Left lung (tissue), 4 donors: ENCODE measurements at regions not wholly inside any gene's neighbourhood (a gene's known extent, or its start where the extent isn't known, plus 50 kb on each side); places are given as distances from the start of the nearest gene placed in this dataset.

Source experiments
- ATAC-seq: fragments of 200-7000 bp; cut with Tn5 transposase; one replicate; pipeline ENCODE4 v1.9.1; 2020; ENCODE audit warnings: moderate library complexity
- DNase-seq, 4 donors: peaks; one replicate each; pipeline ENCODE4 v3.0.0-alpha.2; 2013 to 2020
- H3K27ac ChIP-seq, 2 donors: fragments of 200-600 bp; sonication (generic) in 1 of 2; one replicate each; pipeline versions ENCODE4 v1.5.0 to v1.8.0; 2020 to 2021
- H3K27me3 ChIP-seq, 2 donors: fragments of 200-600 bp; sonication (generic) in 1 of 2; one replicate each; pipeline versions ENCODE4 v1.5.0 to v1.8.0; 2020 to 2021
- H3K36me3 ChIP-seq, 2 donors: fragments of 200-600 bp; sonication (generic) in 1 of 2; one replicate each; pipeline versions ENCODE4 v1.5.0 to v1.8.0; 2020 to 2021
- H3K4me1 ChIP-seq, 2 donors: fragments of 200-600 bp; one replicate each; pipeline ENCODE4 v1.8.0; 2021
- H3K4me3 ChIP-seq, 2 donors: fragments of 200-600 bp; sonication (generic) in 1 of 2; one replicate each; pipeline versions ENCODE4 v1.5.0 to v1.8.0; 2020 to 2021; ENCODE audit warnings: mild to moderate bottlenecking in 1 of 2
- H3K9me3 ChIP-seq, 2 donors: fragments of 200-600 bp; sonication (generic) in 1 of 2; one replicate each; pipeline versions ENCODE4 v1.5.0 to v1.8.0; 2020 to 2021
- intact Hi-C, 2 donors: fragments of 100-400 bp; cut with DNase I; formaldehyde crosslinking; loops; one replicate each; pipeline versions ENCODE4 v1.11.2 to v1.14.2; 2022
- TF ChIP-seq, protein P1 (sequence below), 2 donors: fragments of 200-600 bp; sonication (generic) in 1 of 2; IDR thresholded peaks; one replicate each; pipeline versions ENCODE4 v1.5.0 to v1.8.0; 2021; ENCODE audit warnings: antibody characterized with exemption in 2 of 2
- donor health status: DM: no; HTN: yes; CAD: no.
- donor health status: DM: no; HTN: no; CAD: no.

DNA sequence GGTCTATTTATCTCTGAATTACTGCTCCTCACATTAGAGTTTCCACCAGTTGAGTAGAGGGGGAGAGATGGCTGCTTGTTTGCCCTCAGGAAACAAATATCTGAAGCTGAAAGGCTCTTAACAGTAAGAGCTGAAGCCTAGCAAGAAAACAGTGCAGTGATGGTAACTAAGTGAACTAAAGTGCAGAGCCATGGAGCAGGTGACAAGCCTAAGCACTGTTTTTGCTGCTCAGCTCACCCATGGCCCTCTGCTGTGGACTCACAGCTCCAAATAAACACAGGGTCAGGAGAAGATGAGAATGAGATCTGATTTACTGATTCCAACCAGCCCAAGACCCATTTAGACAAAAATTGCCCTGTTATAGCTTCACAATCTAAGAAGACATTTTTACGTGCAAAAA lies 118.4 kb downstream of the ETAA1 start:
- no peaks in the 10 kb centered on the region for H3K36me3 ChIP-seq
- intact Hi-C loops: no loop called here
- H3K4me3 ChIP-seq: no peak overlapping the region
- ATAC-seq (no peak), DNase-seq (no peak)
- no peaks in the 10 kb centered on the region for H3K4me1 ChIP-seq
- no peaks in the 10 kb centered on the region for H3K27me3 ChIP-seq
- TF ChIP-seq, protein P1, sequence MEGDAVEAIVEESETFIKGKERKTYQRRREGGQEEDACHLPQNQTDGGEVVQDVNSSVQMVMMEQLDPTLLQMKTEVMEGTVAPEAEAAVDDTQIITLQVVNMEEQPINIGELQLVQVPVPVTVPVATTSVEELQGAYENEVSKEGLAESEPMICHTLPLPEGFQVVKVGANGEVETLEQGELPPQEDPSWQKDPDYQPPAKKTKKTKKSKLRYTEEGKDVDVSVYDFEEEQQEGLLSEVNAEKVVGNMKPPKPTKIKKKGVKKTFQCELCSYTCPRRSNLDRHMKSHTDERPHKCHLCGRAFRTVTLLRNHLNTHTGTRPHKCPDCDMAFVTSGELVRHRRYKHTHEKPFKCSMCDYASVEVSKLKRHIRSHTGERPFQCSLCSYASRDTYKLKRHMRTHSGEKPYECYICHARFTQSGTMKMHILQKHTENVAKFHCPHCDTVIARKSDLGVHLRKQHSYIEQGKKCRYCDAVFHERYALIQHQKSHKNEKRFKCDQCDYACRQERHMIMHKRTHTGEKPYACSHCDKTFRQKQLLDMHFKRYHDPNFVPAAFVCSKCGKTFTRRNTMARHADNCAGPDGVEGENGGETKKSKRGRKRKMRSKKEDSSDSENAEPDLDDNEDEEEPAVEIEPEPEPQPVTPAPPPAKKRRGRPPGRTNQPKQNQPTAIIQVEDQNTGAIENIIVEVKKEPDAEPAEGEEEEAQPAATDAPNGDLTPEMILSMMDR (IDR thresholded peaks at IDR 0.05): no peak
- no peaks in the 10 kb centered on the region for H3K9me3 ChIP-seq
- H3K27ac ChIP-seq: no peak overlapping the region

- H3K27ac ChIP-seq: peak overlapping the region in 1 of 2 donors; percentile 35
- ATAC-seq (no peak), DNase-seq (no peak)
- no peak overlapping the region for H3K4me3 ChIP-seq
- H3K36me3 ChIP-seq: no peaks in the 10 kb centered on the region
- no peaks in the 10 kb centered on the region for H3K9me3 ChIP-seq
- no peaks in the 10 kb centered on the region for H3K27me3 ChIP-seq
- intact Hi-C loops: no loop called here
- H3K4me1 ChIP-seq: no peaks in the 10 kb centered on the region
- TF ChIP-seq, protein P1 (IDR thresholded peaks at IDR 0.05): no peak
Measured at GRCh38 chr2:67516362-67516761, 119.2 kb downstream of the ETAA1 start.

DNA sequence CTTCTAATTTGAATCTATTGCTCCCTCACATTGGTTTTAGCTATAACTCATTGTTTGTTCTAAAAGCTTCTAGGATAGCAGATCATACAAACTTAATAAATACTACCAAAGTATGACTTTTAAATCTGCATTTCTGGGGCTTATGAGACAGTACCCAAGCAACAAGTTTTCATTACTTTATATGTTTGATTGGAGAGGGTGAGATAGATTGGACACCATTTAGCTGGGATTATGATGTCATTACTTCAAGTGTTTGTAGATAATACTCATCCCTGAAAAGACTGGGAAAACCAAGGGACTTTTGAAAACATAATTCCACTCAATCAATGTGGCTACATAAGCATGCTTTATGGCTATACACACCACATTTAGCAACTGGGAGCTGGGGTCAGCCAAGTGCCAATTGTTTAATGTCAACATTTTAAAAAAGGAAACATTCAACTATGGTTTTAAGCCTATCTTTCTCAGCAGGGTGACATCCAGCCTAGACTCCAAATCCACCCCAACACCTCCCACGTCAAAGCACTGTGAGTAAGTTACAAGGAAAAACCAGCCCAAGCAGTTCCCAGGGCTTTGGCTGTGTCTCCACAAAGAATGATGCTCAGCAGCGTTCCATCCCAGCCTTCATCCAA lies 119.9 kb downstream of the ETAA1 start:
- DNase-seq: peak in 3 of 4 donors; percentile 39 to 85 (median 76)
- ATAC-seq: peak; percentile 81
- H3K36me3 ChIP-seq: no peaks in the 10 kb centered on the region
- H3K9me3 ChIP-seq: no peaks in the 10 kb centered on the region
- intact Hi-C loops: no loop called here
- TF ChIP-seq, protein P1 (IDR thresholded peaks at IDR 0.05): no peak
- peak overlapping the region in 1 of 2 donors; percentile 35 for H3K27ac ChIP-seq
- H3K27me3 ChIP-seq: no peaks in the 10 kb centered on the region
- H3K4me1 ChIP-seq: no peaks in the 10 kb centered on the region
- H3K4me3 ChIP-seq: no peak overlapping the region

DNA sequence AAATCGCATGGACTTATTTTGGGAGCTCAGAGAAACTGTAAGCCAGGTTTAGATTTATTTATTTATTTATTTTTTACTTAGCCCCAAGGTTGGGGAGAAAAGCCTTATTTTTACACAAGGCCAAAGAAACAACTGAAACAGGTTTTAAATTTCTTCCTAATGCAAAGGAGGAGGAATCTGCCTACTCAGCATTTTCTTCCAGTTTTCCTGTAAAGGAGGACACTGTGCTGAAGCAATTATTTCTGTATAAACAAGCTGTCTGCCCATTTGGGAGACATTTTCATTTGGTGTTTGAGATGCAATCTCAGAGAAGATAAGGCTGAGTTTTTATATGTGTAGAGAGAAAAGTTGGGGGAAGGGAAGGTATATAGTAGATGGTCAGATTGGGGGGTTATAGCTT lies 125.0 kb downstream of the ETAA1 start:
- intact Hi-C loops: no loop called here

GRCh38 chr2:67524213-67524612 lies 127.1 kb downstream of the ETAA1 start:
- Histone ChIP-seq H3K27ac (peak overlapping the region in 1 of 2 donors; percentile 41), H3K4me3 (no peak overlapping the region), H3K36me3 (no peaks in the 10 kb centered on the region), H3K27me3 (no peaks in the 10 kb centered on the region), H3K9me3 (no peaks in the 10 kb centered on the region), H3K4me1 (peaks cover 0 to 5% of the 10 kb centered on the region in 2 donors)
- intact Hi-C loops: no loop called here
- ATAC-seq (no peak), DNase-seq (no peak)
- TF ChIP-seq, protein P1 (IDR thresholded peaks at IDR 0.05): no peak

More for the DNA sequence above, 125.0 kb downstream of the ETAA1 start:
- ATAC-seq: no peak
- TF ChIP-seq, protein P1 (IDR thresholded peaks at IDR 0.05): no peak
- H3K4me1 ChIP-seq: peaks cover 0 to 5% of the 10 kb centered on the region in 2 donors
- H3K36me3 ChIP-seq: no peaks in the 10 kb centered on the region
- no peak overlapping the region for H3K4me3 ChIP-seq
- H3K27me3 ChIP-seq: no peaks in the 10 kb centered on the region
- H3K9me3 ChIP-seq: no peaks in the 10 kb centered on the region
- no peak overlapping the region for H3K27ac ChIP-seq
- DNase-seq: no peak
